NOMO-1 treated with DMSO at 0.1 percent for 48 hours (cell line): ENCODE measurements at regions not wholly inside any gene's neighbourhood (a gene's known extent, or its start where the extent isn't known, plus 50 kb on each side); places are given as distances from the start of the nearest gene placed in this dataset.
"Not testable (repeated sequence)": the region's sequence is repeated elsewhere in the genome, so short reads cannot be mapped to it uniquely, and the experiment has no call there.

ENCODE experiments used
- DNase-seq: peaks from one replicate; lab custom pipeline; 2025; ENCODE audit not compliant: unreplicated experiment; lab: John Stamatoyannopoulos, UW

- no peak for DNase-seq
These were observed 78.4 kb downstream of the ADAMTS15 start for GRCh38 chr11:130526846-130527245.

GRCh38 chr11:130527636-130528297, 79.3 kb downstream of the ADAMTS15 start:
- DNase-seq = no peak

- no peak for DNase-seq
These were observed 80.1 kb downstream of the ADAMTS15 start for GRCh38 chr11:130528298-130529261.

GRCh38 chr11:130529366-130529765, 80.9 kb downstream of the ADAMTS15 start:
- DNase-seq = no peak

GRCh38 chr11:130531061-130531460, 82.6 kb downstream of the ADAMTS15 start:
- DNase-seq = no peak

GRCh38 chr11:130533113-130533798, 84.8 kb downstream of the ADAMTS15 start:
- no peak for DNase-seq

- DNase-seq = no peak
These were observed 85.4 kb downstream of the ADAMTS15 start for GRCh38 chr11:130533871-130534270.

GRCh38 chr11:130534551-130534950, 86.1 kb downstream of the ADAMTS15 start:
- no peak for DNase-seq

- no peak for DNase-seq
These were observed 87.1 kb downstream of the ADAMTS15 start for GRCh38 chr11:130535520-130535919.

GRCh38 chr11:130536106-130537040, 87.9 kb downstream of the ADAMTS15 start:
- DNase-seq = no peak

- not testable (repeated sequence) for DNase-seq
These were observed 91.2 kb downstream of the ADAMTS15 start for GRCh38 chr11:130539680-130540079.

GRCh38 chr11:130544266-130544665, 95.8 kb downstream of the ADAMTS15 start:
- no peak for DNase-seq

- DNase-seq = no peak
These were observed 97.1 kb downstream of the ADAMTS15 start for GRCh38 chr11:130545449-130546072.

- no peak for DNase-seq
These were observed 98.0 kb downstream of the ADAMTS15 start for GRCh38 chr11:130546438-130546837.

GRCh38 chr11:130546901-130547694, 98.7 kb downstream of the ADAMTS15 start:
- no peak for DNase-seq

- no peak for DNase-seq
These were observed 99.5 kb downstream of the ADAMTS15 start for GRCh38 chr11:130547761-130548490.

GRCh38 chr11:130548491-130548833, 100.0 kb downstream of the ADAMTS15 start:
- no peak for DNase-seq

- DNase-seq = no peak
These were observed 101.1 kb downstream of the ADAMTS15 start for GRCh38 chr11:130549393-130549999.
